ENCODE measurements at regions not wholly inside any gene's neighbourhood (a gene's known extent, or its start where the extent isn't known, plus 50 kb on each side); places are given as distances from the start of the nearest gene placed in this dataset.

- TF ChIP-seq SPI1 (IDR thresholded peaks at IDR 0.05; ENCODE audit: borderline replicate concordance, low read depth) (no peak), REST (IDR thresholded peaks at IDR 0.05; ENCODE audit: insufficient replicate concordance, low read depth) (no peak), CTCF (IDR thresholded peaks at IDR 0.05; ENCODE audit: insufficient read depth, low read length) (no peak), POLR2AphosphoS5 (IDR thresholded peaks at IDR 0.05; ENCODE audit: low read depth) (no peak), GABPA (IDR thresholded peaks at IDR 0.05; ENCODE audit: low read depth) (no peak)
- DNase-seq (ENCODE audit: low read depth in 1 of 2, low spot score in 1 of 2), result no peak
- Histone ChIP-seq H3K27me3 (ENCODE audit: insufficient read depth, poor library complexity, severe bottlenecking) (no peaks in the 10 kb centered on the region), H3K4me3 (replicated peaks; ENCODE audit: insufficient read depth, low read length) (no peak overlapping the region), H3K27ac (replicated peaks) (no peak overlapping the region)
Observed at GRCh38 chr13:58399263-58399662, 767.7 kb downstream of the PCDH17 start.

GRCh38 chr13:58406545-58406944, 775.0 kb downstream of the PCDH17 start:
- TF ChIP-seq SPI1 (IDR thresholded peaks at IDR 0.05; ENCODE audit: borderline replicate concordance, low read depth) (no peak), REST (IDR thresholded peaks at IDR 0.05; ENCODE audit: insufficient replicate concordance, low read depth) (no peak), GABPA (IDR thresholded peaks at IDR 0.05; ENCODE audit: low read depth) (no peak), CTCF (IDR thresholded peaks at IDR 0.05; ENCODE audit: insufficient read depth, low read length) (no peak), POLR2AphosphoS5 (IDR thresholded peaks at IDR 0.05; ENCODE audit: low read depth) (no peak)
- DNase-seq (ENCODE audit: low read depth in 1 of 2, low spot score in 1 of 2), result no peak
- H3K27ac ChIP-seq (replicated peaks), result no peak overlapping the region
- H3K27me3 ChIP-seq (ENCODE audit: insufficient read depth, poor library complexity, severe bottlenecking), result no peaks in the 10 kb centered on the region
- H3K4me3 ChIP-seq (replicated peaks; ENCODE audit: insufficient read depth, low read length), result no peak overlapping the region

GRCh38 chr13:58429917-58430316, 798.4 kb downstream of the PCDH17 start:
- Histone ChIP-seq H3K4me3 (replicated peaks; ENCODE audit: insufficient read depth, low read length) (no peak overlapping the region), H3K27ac (replicated peaks) (no peak overlapping the region), H3K27me3 (ENCODE audit: insufficient read depth, poor library complexity, severe bottlenecking) (no peaks in the 10 kb centered on the region)
- no peak for DNase-seq (ENCODE audit: low read depth in 1 of 2, low spot score in 1 of 2)
- TF ChIP-seq POLR2AphosphoS5 (IDR thresholded peaks at IDR 0.05; ENCODE audit: low read depth), result no peak
- TF ChIP-seq SPI1 (IDR thresholded peaks at IDR 0.05; ENCODE audit: borderline replicate concordance, low read depth), result no peak
- no peak for TF ChIP-seq REST (IDR thresholded peaks at IDR 0.05; ENCODE audit: insufficient replicate concordance, low read depth)
- TF ChIP-seq CTCF (IDR thresholded peaks at IDR 0.05; ENCODE audit: insufficient read depth, low read length), result no peak
- no peak for TF ChIP-seq GABPA (IDR thresholded peaks at IDR 0.05; ENCODE audit: low read depth)

All from HL-60 (cell line).